ENCODE measurements at regions not wholly inside any gene's neighbourhood (a gene's known extent, or its start where the extent isn't known, plus 50 kb on each side); places are given as distances from the start of the nearest gene placed in this dataset.

GRCh38 chr1:193940176-193940575 lies 753.8 kb upstream of the B3GALT2 start:
- Histone ChIP-seq H3K4me2 (ENCODE audit: low read length) (no peak overlapping the region), H3K4me1 (ENCODE audit: control insufficient read depth in 1 of 2, insufficient read depth in 2 of 2, low read length in 2 of 2) (peaks cover 0 to 2% of the 10 kb centered on the region in 2 experiments), H3K79me2 (ENCODE audit: control insufficient read depth, insufficient read depth, low read length, poor library complexity) (no peaks in the 10 kb centered on the region), H3K18ac (ENCODE audit: low read length) (no peak overlapping the region), H3K9ac (ENCODE audit: low read length) (no peak overlapping the region), H2BK12ac (ENCODE audit: low read length) (no peak overlapping the region), H2AFZ (ENCODE audit: insufficient read depth, low read length, poor library complexity) (no peak overlapping the region), H3K79me1 (ENCODE audit: low read length) (no peaks in the 10 kb centered on the region), H3K36me3 (ENCODE audit: control insufficient read depth in 1 of 2, insufficient read depth in 2 of 2, low read length in 2 of 2) (no peaks in the 10 kb centered on the region), H3K27me3 (ENCODE audit: insufficient read depth, low read length) (no peaks in the 10 kb centered on the region), H2BK120ac (ENCODE audit: insufficient read depth, low read length, poor library complexity) (no peak overlapping the region), H4K12ac (ENCODE audit: low read depth, low read length) (no peak overlapping the region), H3K23ac (ENCODE audit: low read length) (no peak overlapping the region), H3K14ac (ENCODE audit: low read length) (no peak overlapping the region), H4K91ac (ENCODE audit: low read depth, low read length) (no peak overlapping the region), H2BK5ac (ENCODE audit: low read depth, low read length, poor library complexity) (no peak overlapping the region), H3K27ac (ENCODE audit: low read depth, low read length) (no peak overlapping the region), H3K4ac (ENCODE audit: low read depth, low read length) (no peak overlapping the region), H2AK5ac (ENCODE audit: low read length) (no peak overlapping the region), H4K8ac (ENCODE audit: low read depth, low read length) (no peak overlapping the region), H3K9me3 (ENCODE audit: insufficient read depth, low read depth, low read length) (no peaks in the 10 kb centered on the region), H3K4me3 (ENCODE audit: low read depth, low read length) (no peak overlapping the region)
- no CpG with 5 or more reads among the region's 1 CpG for WGBS (ENCODE audit: extremely low coverage, insufficient coverage, insufficient read length)
- DNase-seq, result no peak

- Histone ChIP-seq H2BK120ac (ENCODE audit: insufficient read depth, low read length, poor library complexity) (no peak overlapping the region), H3K18ac (ENCODE audit: low read length) (no peak overlapping the region)
Measured at GRCh38 chr1:193939585-193939984, 753.2 kb upstream of the B3GALT2 start.

GRCh38 chr1:193937308-193937707 lies 750.9 kb upstream of the B3GALT2 start:
- Histone ChIP-seq H2BK12ac (ENCODE audit: low read length) (no peak overlapping the region), H3K14ac (ENCODE audit: low read length) (no peak overlapping the region), H4K91ac (ENCODE audit: low read depth, low read length) (no peak overlapping the region), H3K27ac (ENCODE audit: low read depth, low read length) (no peak overlapping the region), H3K4ac (ENCODE audit: low read depth, low read length) (no peak overlapping the region), H3K36me3 (ENCODE audit: control insufficient read depth in 1 of 2, insufficient read depth in 2 of 2, low read length in 2 of 2) (no peaks in the 10 kb centered on the region), H2AK5ac (ENCODE audit: low read length) (no peak overlapping the region), H3K4me3 (ENCODE audit: low read depth, low read length) (no peak overlapping the region), H3K79me1 (ENCODE audit: low read length) (no peaks in the 10 kb centered on the region), H2BK5ac (ENCODE audit: low read depth, low read length, poor library complexity) (no peak overlapping the region), H3K18ac (ENCODE audit: low read length) (no peak overlapping the region), H3K9me3 (ENCODE audit: insufficient read depth, low read depth, low read length) (no peaks in the 10 kb centered on the region), H4K12ac (ENCODE audit: low read depth, low read length) (no peak overlapping the region), H3K23ac (ENCODE audit: low read length) (no peak overlapping the region), H4K8ac (ENCODE audit: low read depth, low read length) (no peak overlapping the region), H3K4me2 (ENCODE audit: low read length) (no peak overlapping the region), H2BK120ac (ENCODE audit: insufficient read depth, low read length, poor library complexity) (no peak overlapping the region), H3K4me1 (ENCODE audit: control insufficient read depth in 1 of 2, insufficient read depth in 2 of 2, low read length in 2 of 2) (peaks cover 0 to 2% of the 10 kb centered on the region in 2 experiments), H3K79me2 (ENCODE audit: control insufficient read depth, insufficient read depth, low read length, poor library complexity) (no peaks in the 10 kb centered on the region), H3K9ac (ENCODE audit: low read length) (no peak overlapping the region), H2AFZ (ENCODE audit: insufficient read depth, low read length, poor library complexity) (no peak overlapping the region), H3K27me3 (ENCODE audit: insufficient read depth, low read length) (no peaks in the 10 kb centered on the region)
- DNase-seq, result no peak
- WGBS (ENCODE audit: extremely low coverage, insufficient coverage, insufficient read length), result no CpG with 5 or more reads among the region's 1 CpG

More at GRCh38 chr1:193939585-193939984, 753.2 kb upstream of the B3GALT2 start:
- H2BK5ac ChIP-seq (ENCODE audit: low read depth, low read length, poor library complexity), result no peak overlapping the region
- H3K79me2 ChIP-seq (ENCODE audit: control insufficient read depth, insufficient read depth, low read length, poor library complexity), result no peaks in the 10 kb centered on the region
- no peak overlapping the region for H3K27ac ChIP-seq (ENCODE audit: low read depth, low read length)
- no peak overlapping the region for H4K91ac ChIP-seq (ENCODE audit: low read depth, low read length)
- no peaks in the 10 kb centered on the region for H3K79me1 ChIP-seq (ENCODE audit: low read length)
- H2AK5ac ChIP-seq (ENCODE audit: low read length), result no peak overlapping the region
- WGBS (ENCODE audit: extremely low coverage, insufficient coverage, insufficient read length), result no CpG with 5 or more reads among the region's 3 CpGs
- no peak overlapping the region for H2BK12ac ChIP-seq (ENCODE audit: low read length)
- H3K4ac ChIP-seq (ENCODE audit: low read depth, low read length), result no peak overlapping the region
- H3K9ac ChIP-seq (ENCODE audit: low read length), result no peak overlapping the region
- H4K8ac ChIP-seq (ENCODE audit: low read depth, low read length), result no peak overlapping the region
- no peak overlapping the region for H4K12ac ChIP-seq (ENCODE audit: low read depth, low read length)
- no peak overlapping the region for H2AFZ ChIP-seq (ENCODE audit: insufficient read depth, low read length, poor library complexity)
- no peak overlapping the region for H3K4me3 ChIP-seq (ENCODE audit: low read depth, low read length)
- H3K23ac ChIP-seq (ENCODE audit: low read length), result no peak overlapping the region
- peaks cover 0 to 2% of the 10 kb centered on the region in 2 experiments for H3K4me1 ChIP-seq (ENCODE audit: control insufficient read depth in 1 of 2, insufficient read depth in 2 of 2, low read length in 2 of 2)
- no peak overlapping the region for H3K4me2 ChIP-seq (ENCODE audit: low read length)
- H3K9me3 ChIP-seq (ENCODE audit: insufficient read depth, low read depth, low read length), result no peaks in the 10 kb centered on the region
- H3K27me3 ChIP-seq (ENCODE audit: insufficient read depth, low read length), result no peaks in the 10 kb centered on the region
- H3K36me3 ChIP-seq (ENCODE audit: control insufficient read depth in 1 of 2, insufficient read depth in 2 of 2, low read length in 2 of 2), result no peaks in the 10 kb centered on the region
- no peak for DNase-seq
- no peak overlapping the region for H3K14ac ChIP-seq (ENCODE audit: low read length)

GRCh38 chr1:193932979-193933378 lies 746.6 kb upstream of the B3GALT2 start:
- Histone ChIP-seq H3K14ac (ENCODE audit: low read length) (no peak overlapping the region), H4K91ac (ENCODE audit: low read depth, low read length) (no peak overlapping the region), H3K79me2 (ENCODE audit: control insufficient read depth, insufficient read depth, low read length, poor library complexity) (no peaks in the 10 kb centered on the region), H3K4ac (ENCODE audit: low read depth, low read length) (no peak overlapping the region), H3K36me3 (ENCODE audit: control insufficient read depth in 1 of 2, insufficient read depth in 2 of 2, low read length in 2 of 2) (no peaks in the 10 kb centered on the region), H3K18ac (ENCODE audit: low read length) (no peak overlapping the region), H4K12ac (ENCODE audit: low read depth, low read length) (no peak overlapping the region), H2AK5ac (ENCODE audit: low read length) (no peak overlapping the region), H2BK12ac (ENCODE audit: low read length) (no peak overlapping the region), H2BK120ac (ENCODE audit: insufficient read depth, low read length, poor library complexity) (no peak overlapping the region), H4K8ac (ENCODE audit: low read depth, low read length) (no peak overlapping the region), H3K4me1 (ENCODE audit: control insufficient read depth in 1 of 2, insufficient read depth in 2 of 2, low read length in 2 of 2) (no peaks in the 10 kb centered on the region), H2AFZ (ENCODE audit: insufficient read depth, low read length, poor library complexity) (no peak overlapping the region), H3K9ac (ENCODE audit: low read length) (no peak overlapping the region), H3K4me3 (ENCODE audit: low read depth, low read length) (no peak overlapping the region), H3K4me2 (ENCODE audit: low read length) (no peak overlapping the region), H3K27me3 (ENCODE audit: insufficient read depth, low read length) (no peaks in the 10 kb centered on the region), H3K27ac (ENCODE audit: low read depth, low read length) (no peak overlapping the region), H3K79me1 (ENCODE audit: low read length) (no peaks in the 10 kb centered on the region), H3K23ac (ENCODE audit: low read length) (no peak overlapping the region), H2BK5ac (ENCODE audit: low read depth, low read length, poor library complexity) (no peak overlapping the region), H3K9me3 (ENCODE audit: insufficient read depth, low read depth, low read length) (no peaks in the 10 kb centered on the region)
- DNase-seq, result no peak
- WGBS (ENCODE audit: extremely low coverage, insufficient coverage, insufficient read length), result no CpG with 5 or more reads among the region's 2 CpGs
